CD14-positive monocyte (primary cell): ENCODE measurements at regions not wholly inside any gene's neighbourhood (a gene's known extent, or its start where the extent isn't known, plus 50 kb on each side); places are given as distances from the start of the nearest gene placed in this dataset.

Experiments
- DNase-seq, 3 donors: peaks; one replicate each; pipeline ENCODE4 v3.0.0-alpha.2; 2011 to 2022
- H2AFZ ChIP-seq: 2 replicates; pipeline ENCODE4 v1.6.0; 2012; ENCODE audit warnings: mild to moderate bottlenecking, low read depth, low read length, inconsistent platforms; ENCODE audit not compliant: insufficient read depth, poor library complexity, severe bottlenecking
- H3K27ac ChIP-seq, 2 donors: 1 replicate in 1 of 2; 2 replicates in 1 of 2; pipeline ENCODE4 v1.5.1; 2012 to 2013; ENCODE audit warnings: low read length in 2 of 2, control low read depth in 1 of 2, inconsistent platforms in 1 of 2, low read depth in 1 of 2, mild to moderate bottlenecking in 1 of 2
- H3K27me3 ChIP-seq, 2 donors: one replicate each; pipeline versions ENCODE4 v1.6.0 to v1.6.1; 2011 to 2013; ENCODE audit warnings: low read length in 2 of 2; ENCODE audit not compliant: control insufficient read depth in 2 of 2, insufficient read depth in 2 of 2
- H3K36me3 ChIP-seq, 2 donors: replicated peaks in 1 of 2; 1 replicate in 1 of 2; 2 replicates in 1 of 2; pipeline versions ENCODE4 v1.5.1 to v1.6.1; 2012 to 2013; ENCODE audit warnings: low read length in 2 of 2, control low read depth in 1 of 2, inconsistent platforms in 1 of 2, mild to moderate bottlenecking in 1 of 2; ENCODE audit not compliant: insufficient read depth in 2 of 2, control insufficient read depth in 1 of 2
- H3K4me1 ChIP-seq, 2 donors: 1 replicate in 1 of 2; 2 replicates in 1 of 2; pipeline versions ENCODE4 v1.5.1 to v1.6.1; 2012 to 2013; ENCODE audit warnings: low read length in 2 of 2, control low read depth in 1 of 2, inconsistent platforms in 1 of 2, mild to moderate bottlenecking in 1 of 2, moderate library complexity in 1 of 2; ENCODE audit not compliant: insufficient read depth in 2 of 2, control insufficient read depth in 1 of 2
- H3K4me2 ChIP-seq: replicated peaks from 2 replicates; pipeline ENCODE3; 2012; ENCODE audit warnings: low read length, moderate library complexity, mild to moderate bottlenecking; ENCODE audit not compliant: poor library complexity, severe bottlenecking; ENCODE audit errors: extremely low read depth
- H3K4me3 ChIP-seq, 3 experiments: fragments of 200-600 bp in 1 of 3; sonication (generic) in 1 of 3; replicated peaks in 1 of 3; 1 replicate in 2 of 3; 2 replicates in 1 of 3; pipeline ENCODE4 v1.5.1; 2011 to 2013; ENCODE audit warnings: low read length in 3 of 3, mild to moderate bottlenecking in 3 of 3, control low read depth in 2 of 3, low read depth in 2 of 3, inconsistent platforms in 1 of 3, moderate library complexity in 1 of 3
- H3K79me2 ChIP-seq: 2 replicates; pipeline ENCODE4 v1.6.0; 2012; ENCODE audit warnings: mild to moderate bottlenecking, control low read depth, inconsistent platforms, low read length, moderate library complexity; ENCODE audit not compliant: insufficient read depth
- H3K9ac ChIP-seq: 2 replicates; pipeline ENCODE4 v1.6.0; 2017; ENCODE audit warnings: low read length, mild to moderate bottlenecking; ENCODE audit not compliant: insufficient read depth, poor library complexity, severe bottlenecking
- H3K9me3 ChIP-seq, 2 donors: replicated peaks in 1 of 2; 1 replicate in 1 of 2; 2 replicates in 1 of 2; pipeline versions ENCODE4 v1.5.1 to v1.6.1; 2012 to 2013; ENCODE audit warnings: low read length in 2 of 2, control low read depth in 1 of 2; ENCODE audit not compliant: control insufficient read depth in 1 of 2, insufficient read depth in 1 of 2
- H4K20me1 ChIP-seq: 2 replicates; pipeline ENCODE4 v1.6.0; 2012; ENCODE audit warnings: mild to moderate bottlenecking, low read length, control low read depth, moderate library complexity; ENCODE audit not compliant: insufficient read depth
- H3K27ac Mint-ChIP-seq, 7 donors: one replicate each; pipeline ENCODE4 v1.8.0; 2020; ENCODE audit warnings: mild to moderate bottlenecking in 7 of 7, mixed read lengths in 7 of 7, moderate library complexity in 6 of 7, inconsistent platforms in 2 of 7
- H3K27me3 Mint-ChIP-seq, 3 donors: one replicate each; pipeline ENCODE4 v1.8.0; 2021 to 2022; ENCODE audit warnings: low read depth in 3 of 3, mild to moderate bottlenecking in 3 of 3, mixed read lengths in 3 of 3, moderate library complexity in 3 of 3, inconsistent platforms in 1 of 3
- H3K36me3 Mint-ChIP-seq, 2 donors: one replicate each; pipeline ENCODE4 v1.8.0; 2020; ENCODE audit warnings: mixed read lengths in 2 of 2, inconsistent platforms in 1 of 2, mild to moderate bottlenecking in 1 of 2
- H3K4me1 Mint-ChIP-seq: one replicate; pipeline ENCODE4 v1.8.0; 2020; ENCODE audit warnings: mild to moderate bottlenecking, mixed read lengths
- H3K4me3 Mint-ChIP-seq, 2 donors: one replicate each; pipeline ENCODE4 v1.8.0; 2020; ENCODE audit warnings: mild to moderate bottlenecking in 2 of 2, mixed read lengths in 2 of 2, moderate library complexity in 1 of 2
- H3K9me3 Mint-ChIP-seq, 7 donors: one replicate each; pipeline ENCODE4 v1.8.0; 2020 to 2022; ENCODE audit warnings: mixed read lengths in 7 of 7, mild to moderate bottlenecking in 6 of 7, moderate library complexity in 6 of 7, inconsistent platforms in 2 of 7
- WGBS: methylation state at CpG from one replicate; pipeline ENCODE4 v1.1.5; 2013; ENCODE audit warnings: missing lambda C conversion rate; ENCODE audit not compliant: insufficient coverage; 5-methylcytosine and 5-hydroxymethylcytosine counted together
- intact Hi-C, 2 donors: fragments of 100-400 bp; cut with micrococcal nuclease; formaldehyde crosslinking; loops; one replicate each; pipeline versions ENCODE4 v1.15.0 to v1.15.1; 2023
- TF ChIP-seq, protein P1 (sequence below): fragments of 200-600 bp; IDR thresholded peaks from one replicate; pipeline ENCODE4 v1.8.0; 2022; ENCODE audit warnings: antibody characterized with exemption, mild to moderate bottlenecking

DNA sequence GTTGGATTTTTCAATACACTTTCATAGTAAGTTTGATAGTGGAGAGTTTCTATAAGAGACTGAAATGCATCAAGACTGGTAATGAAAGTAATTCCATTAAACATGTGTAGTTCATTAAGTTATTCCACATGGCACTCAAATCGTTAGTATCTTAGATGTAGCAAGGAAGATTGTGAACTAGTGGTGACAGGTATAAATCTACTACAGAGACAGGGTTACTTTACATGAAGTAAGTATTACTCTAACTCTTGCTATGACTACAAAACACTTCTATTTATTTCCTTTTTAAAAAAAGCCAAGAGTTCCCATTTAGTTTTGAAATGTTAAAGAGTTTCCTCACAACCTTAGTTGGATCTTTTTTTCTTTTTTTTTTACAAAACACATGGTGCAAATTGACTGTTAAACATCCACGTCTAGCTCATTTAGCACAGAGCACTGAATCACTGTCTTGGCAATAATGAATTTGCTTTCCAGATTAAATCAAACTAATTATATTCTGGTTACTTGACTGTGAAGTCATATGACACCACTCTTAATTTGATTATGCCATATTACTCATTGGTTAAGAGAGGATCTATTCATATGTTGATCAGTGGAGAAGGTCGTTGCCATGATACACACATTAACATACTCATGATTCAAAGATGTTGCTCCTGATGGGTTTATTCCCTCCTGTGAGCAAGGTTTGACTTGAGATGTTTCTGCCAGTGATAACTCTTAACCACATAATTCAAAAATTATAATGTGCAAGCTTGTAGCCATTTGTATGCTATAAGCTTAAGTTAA lies 644.8 kb downstream of the EFNA5 start:
- Mint-ChIP-seq H3K9me3 (no peaks in the 10 kb centered on the region), H3K27ac (no peak overlapping the region), H3K36me3 (no peaks in the 10 kb centered on the region), H3K27me3 (no peaks in the 10 kb centered on the region), H3K4me3 (no peak overlapping the region), H3K4me1 (no peaks in the 10 kb centered on the region)
- H2AFZ ChIP-seq = no peak overlapping the region
- H3K4me2 ChIP-seq = no peak overlapping the region
- H3K9me3 ChIP-seq = no peaks in the 10 kb centered on the region
- no CpG with 5 or more reads among the region's 3 CpGs for WGBS
- no peak overlapping the region for H3K27ac ChIP-seq
- no peaks in the 10 kb centered on the region for H3K27me3 ChIP-seq
- TF ChIP-seq, protein P1, sequence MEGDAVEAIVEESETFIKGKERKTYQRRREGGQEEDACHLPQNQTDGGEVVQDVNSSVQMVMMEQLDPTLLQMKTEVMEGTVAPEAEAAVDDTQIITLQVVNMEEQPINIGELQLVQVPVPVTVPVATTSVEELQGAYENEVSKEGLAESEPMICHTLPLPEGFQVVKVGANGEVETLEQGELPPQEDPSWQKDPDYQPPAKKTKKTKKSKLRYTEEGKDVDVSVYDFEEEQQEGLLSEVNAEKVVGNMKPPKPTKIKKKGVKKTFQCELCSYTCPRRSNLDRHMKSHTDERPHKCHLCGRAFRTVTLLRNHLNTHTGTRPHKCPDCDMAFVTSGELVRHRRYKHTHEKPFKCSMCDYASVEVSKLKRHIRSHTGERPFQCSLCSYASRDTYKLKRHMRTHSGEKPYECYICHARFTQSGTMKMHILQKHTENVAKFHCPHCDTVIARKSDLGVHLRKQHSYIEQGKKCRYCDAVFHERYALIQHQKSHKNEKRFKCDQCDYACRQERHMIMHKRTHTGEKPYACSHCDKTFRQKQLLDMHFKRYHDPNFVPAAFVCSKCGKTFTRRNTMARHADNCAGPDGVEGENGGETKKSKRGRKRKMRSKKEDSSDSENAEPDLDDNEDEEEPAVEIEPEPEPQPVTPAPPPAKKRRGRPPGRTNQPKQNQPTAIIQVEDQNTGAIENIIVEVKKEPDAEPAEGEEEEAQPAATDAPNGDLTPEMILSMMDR = no peak
- H3K9ac ChIP-seq = no peak overlapping the region
- H3K4me1 ChIP-seq = no peaks in the 10 kb centered on the region
- DNase-seq = no peak
- intact Hi-C loops = no loop called here
- no peaks in the 10 kb centered on the region for H3K36me3 ChIP-seq
- H4K20me1 ChIP-seq = no peaks in the 10 kb centered on the region
- H3K79me2 ChIP-seq = no peaks in the 10 kb centered on the region
- no peak overlapping the region for H3K4me3 ChIP-seq

DNA sequence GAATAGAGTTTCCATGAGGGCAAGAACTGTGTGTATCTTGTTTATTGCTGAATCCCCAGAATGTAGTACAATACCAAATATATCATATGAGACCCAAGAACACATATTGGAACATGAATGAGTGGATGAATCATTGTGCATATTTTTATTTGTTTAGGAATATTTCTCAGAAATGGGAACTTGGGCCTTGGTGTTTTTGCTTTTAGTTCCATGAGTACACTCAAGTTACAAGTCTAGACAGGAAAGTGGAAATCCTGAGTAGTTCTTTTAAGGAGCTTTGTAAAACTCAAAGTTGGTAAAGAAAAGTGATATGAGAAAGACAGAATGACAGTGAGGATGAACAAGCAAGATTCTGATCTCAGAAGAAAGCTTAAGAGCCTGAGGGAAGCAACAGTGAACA lies 647.0 kb downstream of the EFNA5 start:
- H3K36me3 Mint-ChIP-seq = no peaks in the 10 kb centered on the region
- intact Hi-C loops = no loop called here

More for the DNA sequence above, 647.0 kb downstream of the EFNA5 start:
- Mint-ChIP-seq H3K4me1 (no peaks in the 10 kb centered on the region), H3K4me3 (no peak overlapping the region), H3K27ac (no peak overlapping the region), H3K27me3 (peaks cover 0 to 1% (median 0%) of the 10 kb centered on the region in 3 donors), H3K9me3 (no peaks in the 10 kb centered on the region)
- H3K27ac ChIP-seq = no peak overlapping the region
- no peak overlapping the region for H3K4me3 ChIP-seq
- no peak overlapping the region for H3K4me2 ChIP-seq
- TF ChIP-seq, protein P1 = no peak
- H3K4me1 ChIP-seq = no peaks in the 10 kb centered on the region
- H3K9ac ChIP-seq = no peak overlapping the region
- H3K79me2 ChIP-seq = no peaks in the 10 kb centered on the region
- H3K36me3 ChIP-seq = no peaks in the 10 kb centered on the region
- no peaks in the 10 kb centered on the region for H4K20me1 ChIP-seq
- H3K9me3 ChIP-seq = no peaks in the 10 kb centered on the region
- no peak overlapping the region for H2AFZ ChIP-seq
- no peak for DNase-seq
- H3K27me3 ChIP-seq = no peaks in the 10 kb centered on the region
